GM20431 (cell line): ENCODE measurements at regions not wholly inside any gene's neighbourhood (a gene's known extent, or its start where the extent isn't known, plus 50 kb on each side); places are given as distances from the start of the nearest gene placed in this dataset.

ENCODE experiments used
- in situ Hi-C: fragments of 300-500 bp; cut with MseI, MboI; formaldehyde crosslinking; loops from one replicate; pipeline ENCODE4 v1.15.0; 2020; ENCODE audit warnings: low sequenced_read_pairs; ENCODE audit not compliant: unreplicated experiment

- in situ Hi-C loops, result no loop called here
Measured at GRCh38 chr6:153801917-153802316, 237.1 kb upstream of the OPRM1 start.

DNA sequence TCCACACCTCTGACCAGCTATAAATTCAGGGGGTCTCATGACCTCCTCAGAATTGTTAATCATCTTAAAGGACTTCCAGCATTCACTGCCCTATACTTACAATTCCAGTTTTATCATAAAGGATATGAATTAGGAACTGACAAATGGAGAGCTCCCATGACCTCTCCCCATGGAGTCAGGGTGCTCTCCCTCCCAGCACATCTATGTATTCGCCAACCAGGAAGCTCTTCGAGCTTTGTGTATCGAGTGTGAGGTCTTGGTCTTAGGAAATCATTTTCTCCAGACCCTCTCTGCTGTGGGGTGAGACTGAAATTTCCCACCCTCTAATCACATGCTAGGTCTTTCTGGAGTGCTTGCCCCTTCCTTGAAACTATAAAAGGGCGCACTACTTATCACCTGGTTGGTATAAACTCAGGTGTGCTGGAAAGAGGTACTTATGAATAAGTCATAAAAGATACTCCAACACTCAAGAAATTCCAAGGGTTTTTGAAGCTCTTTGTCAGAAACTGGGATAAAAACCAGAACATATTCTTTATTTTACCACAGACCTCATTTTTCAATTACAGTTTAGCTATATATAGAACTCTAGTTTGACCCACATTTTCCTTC is 238.4 kb upstream of the OPRM1 start:
- in situ Hi-C loops, result no loop called here

DNA sequence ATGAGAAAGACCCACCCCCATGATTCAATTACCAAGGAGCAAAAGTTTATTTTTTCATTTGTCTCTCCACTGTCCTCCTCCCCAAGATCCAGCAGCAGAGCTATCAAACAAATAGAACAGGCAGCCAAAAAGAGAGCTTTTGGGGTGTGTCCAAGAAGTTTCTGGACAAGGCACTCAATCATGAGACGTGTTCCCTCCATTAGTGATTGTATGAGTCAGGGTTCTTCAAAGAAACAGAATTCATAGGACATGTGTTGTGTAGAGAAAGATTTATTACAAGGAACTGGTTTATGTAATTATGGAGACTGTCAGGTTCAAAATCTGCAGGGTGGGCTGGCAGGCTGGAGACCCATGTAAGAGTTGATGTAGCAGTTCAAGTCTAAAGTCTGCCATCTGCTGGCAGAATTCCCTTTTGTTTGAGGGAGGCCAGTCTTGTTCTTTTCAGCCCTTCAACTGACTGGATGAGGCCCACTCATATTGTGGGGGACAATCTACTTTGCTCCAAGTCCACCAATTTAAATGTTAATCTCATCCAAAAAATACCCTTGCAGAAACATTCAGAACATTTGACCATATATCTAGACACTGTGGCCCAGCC is 248.1 kb upstream of the OPRM1 start:
- in situ Hi-C loops, result no loop called here

DNA sequence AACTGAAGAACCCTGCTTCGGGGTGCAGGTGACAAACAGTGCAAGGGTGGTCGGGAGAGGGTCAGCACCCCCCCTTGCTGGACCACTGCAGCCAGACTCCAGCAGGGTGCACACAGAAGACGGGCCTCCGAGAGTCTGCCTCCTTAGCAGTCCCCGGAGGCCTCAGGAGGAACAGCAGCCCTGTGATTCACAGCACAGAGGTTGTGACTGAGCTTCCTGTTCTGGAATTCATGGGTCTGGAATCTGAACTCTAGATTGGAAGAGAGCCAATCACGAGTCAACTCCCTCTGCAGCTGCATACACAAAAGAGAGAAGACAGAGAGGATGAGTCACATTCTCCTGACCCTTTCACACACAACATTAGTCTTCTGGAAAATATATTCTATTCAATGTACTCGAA is 249.0 kb upstream of the OPRM1 start:
- in situ Hi-C loops, result no loop called here

DNA sequence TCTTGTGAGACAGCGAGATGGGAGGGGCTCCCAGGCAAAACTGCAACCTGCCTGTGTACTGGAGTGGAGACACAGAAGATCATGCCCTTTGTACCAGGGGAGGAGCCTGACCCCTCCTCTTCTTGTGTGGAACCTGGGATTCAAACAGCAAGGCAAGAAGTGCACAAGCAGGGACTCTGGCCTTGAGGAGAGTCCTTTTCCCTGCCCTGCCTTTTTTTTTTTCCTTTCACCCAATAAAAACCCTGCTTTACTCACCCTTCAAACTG is 251.8 kb upstream of the OPRM1 start:
- in situ Hi-C loops, result no loop called here

GRCh38 chr6:153781306-153781705 is 257.7 kb upstream of the OPRM1 start:
- in situ Hi-C loops, result no loop called here

GRCh38 chr6:153780011-153780410 is 259.0 kb upstream of the OPRM1 start:
- in situ Hi-C loops, result no loop called here

- in situ Hi-C loops, result no loop called here
Measured at GRCh38 chr6:153778216-153778615, 260.8 kb upstream of the OPRM1 start.

DNA sequence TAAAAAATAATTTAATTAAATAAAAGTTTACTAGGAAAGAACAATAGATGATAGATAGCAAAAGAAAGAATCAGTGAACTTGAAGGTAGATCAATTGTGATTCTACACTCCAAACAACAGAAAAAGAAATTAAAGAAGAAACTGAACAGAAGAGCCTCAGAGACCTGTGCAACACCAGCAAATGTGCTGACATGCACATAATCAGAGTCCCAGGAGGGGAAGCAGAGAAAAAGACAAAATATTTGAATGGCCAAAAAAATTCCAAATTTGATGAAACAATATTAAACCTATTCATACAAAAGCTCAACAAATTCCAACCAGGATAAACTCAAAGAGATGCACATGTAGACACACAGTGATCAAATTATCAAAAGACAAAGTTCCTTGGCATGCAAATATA is 267.5 kb upstream of the OPRM1 start:
- in situ Hi-C loops, result no loop called here

- in situ Hi-C loops, result no loop called here
Measured at GRCh38 chr6:153767127-153767526, 271.9 kb upstream of the OPRM1 start.

- in situ Hi-C loops, result no loop called here
Measured at GRCh38 chr6:153758516-153758915, 280.5 kb upstream of the OPRM1 start.

- in situ Hi-C loops, result no loop called here
Measured at GRCh38 chr6:153735761-153736160, 303.3 kb upstream of the OPRM1 start.

GRCh38 chr6:153729189-153729588 is 309.9 kb upstream of the OPRM1 start:
- in situ Hi-C loops, result no loop called here

- in situ Hi-C loops, result no loop called here
Measured at GRCh38 chr6:153727885-153728284, 311.2 kb upstream of the OPRM1 start.

DNA sequence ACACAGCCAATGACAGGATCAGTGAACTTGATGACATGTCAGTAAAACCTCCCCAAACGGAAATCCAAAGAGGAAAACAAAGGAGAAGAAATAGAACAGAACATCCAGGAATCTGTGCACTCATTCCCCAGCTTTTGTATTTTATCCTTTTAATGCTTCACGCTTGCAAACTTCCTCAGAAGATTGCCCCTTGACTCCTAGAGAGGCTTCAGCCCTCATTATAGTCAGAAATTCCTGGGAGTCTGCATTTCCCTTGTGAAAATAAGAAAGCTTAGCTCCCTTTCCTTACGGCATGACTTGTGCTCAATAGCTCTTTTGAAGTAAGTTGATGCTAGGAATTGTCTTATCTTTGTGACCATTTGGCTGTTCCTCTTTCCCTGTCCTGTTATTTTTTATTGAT is 313.6 kb upstream of the OPRM1 start:
- in situ Hi-C loops, result no loop called here

DNA sequence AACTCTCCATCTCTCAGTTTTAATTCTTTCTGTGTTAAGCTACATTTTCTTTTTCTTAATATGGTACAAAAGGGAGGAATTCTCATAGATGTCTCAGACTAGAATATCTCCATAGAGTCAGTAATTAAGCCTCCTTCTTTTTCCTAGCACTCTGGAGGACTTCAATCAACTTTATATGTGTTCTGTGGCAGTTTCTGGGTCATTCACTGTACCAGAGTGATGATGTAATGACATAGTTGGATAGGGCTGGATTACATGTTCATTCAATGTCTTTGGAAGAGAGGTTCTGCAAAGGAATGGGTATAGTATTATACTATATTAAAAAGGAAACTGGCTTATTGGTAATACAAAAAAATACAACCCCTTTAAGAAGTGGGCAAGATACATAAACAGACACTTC is 318.3 kb upstream of the OPRM1 start:
- in situ Hi-C loops, result no loop called here

- in situ Hi-C loops, result no loop called here
Measured at GRCh38 chr6:153705429-153705828, 333.6 kb upstream of the OPRM1 start.

DNA sequence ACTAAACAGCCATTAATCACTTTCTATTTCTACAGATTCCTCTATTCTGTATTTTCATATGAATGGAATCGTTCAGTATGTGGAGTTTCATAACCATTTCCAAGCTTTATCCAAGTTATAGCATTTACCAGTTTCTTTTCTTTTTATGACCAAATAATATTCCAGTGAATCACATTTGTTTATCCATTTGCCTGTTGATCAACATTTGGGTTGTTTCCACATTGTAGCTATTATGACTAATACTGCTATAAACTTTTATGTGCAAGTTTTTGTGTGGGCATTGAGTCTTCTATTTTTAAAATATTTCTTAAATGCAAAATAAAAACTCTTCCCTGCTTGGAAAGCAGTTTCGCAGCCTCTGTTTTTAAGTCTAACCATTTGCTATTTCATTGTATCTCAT is 336.4 kb upstream of the OPRM1 start:
- in situ Hi-C loops, result no loop called here

GRCh38 chr6:153698637-153699036 is 340.4 kb upstream of the OPRM1 start:
- in situ Hi-C loops, result no loop called here

GRCh38 chr6:153698001-153698400 is 341.0 kb upstream of the OPRM1 start:
- in situ Hi-C loops, result no loop called here

GRCh38 chr6:153677522-153677921 is 361.5 kb upstream of the OPRM1 start:
- in situ Hi-C loops, result no loop called here

- in situ Hi-C loops, result no loop called here
Measured at GRCh38 chr6:153673750-153674149, 365.3 kb upstream of the OPRM1 start.

DNA sequence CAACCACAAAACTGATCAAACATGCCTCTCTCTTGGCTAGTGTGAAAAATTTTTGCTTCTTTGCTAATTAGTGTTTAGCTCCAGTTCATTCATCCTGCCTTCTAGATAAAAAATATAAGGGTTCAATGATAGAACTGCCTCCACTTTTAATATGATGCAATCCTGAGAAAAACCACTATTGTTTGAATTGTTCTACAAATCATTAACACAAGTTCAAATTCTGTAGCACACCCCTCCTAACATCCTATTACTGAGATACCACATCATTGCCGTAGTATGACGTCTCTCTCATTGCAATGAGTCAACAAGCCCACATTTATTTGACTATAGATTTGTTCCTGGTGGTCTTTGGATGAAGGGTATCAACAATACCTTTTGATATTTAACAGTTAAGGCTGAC is 365.8 kb upstream of the OPRM1 start:
- in situ Hi-C loops, result no loop called here
